K562 (cell line): ENCODE measurements at regions not wholly inside any gene's neighbourhood (a gene's known extent, or its start where the extent isn't known, plus 50 kb on each side); places are given as distances from the start of the nearest gene placed in this dataset.

Experiments used
- ATAC-seq: fragments of 200-7000 bp; cut with Tn5 transposase; 3 replicates; pipeline ENCODE4 v1.9.1; 2020; ENCODE audit warnings: moderate library complexity
- BruUV-seq: library from RNA; stranded (reverse); fragments of 400-500 nt; replicated peaks from 2 replicates; lab custom pipeline; 2021; lab: Mats Ljungman, UMichigan
- CTCF ChIA-PET: fragments of 300-600 bp; formaldehyde crosslinking; extraction: SDS; loops from one replicate; lab custom pipeline; 2021; ENCODE audit warnings: low intra/inter-chr PET ratio; lab: Yijun Ruan, JAX
- POLR2A ChIA-PET: fragments of 300-600, 350-650 bp; sonication (Branson Sonifier 250); formaldehyde crosslinking; extraction: SDS; loops from one replicate; lab custom pipeline; 2021; ENCODE audit warnings: antibody characterized with exemption, inconsistent platforms; lab: Yijun Ruan, JAX
- DNase-seq, 4 experiments: peaks; one replicate each; pipeline versions ENCODE4 v3.0.0 to v3.0.0-alpha.2; 2011 to 2018; ENCODE audit warnings: low spot score in 3 of 4, mixed read lengths in 3 of 4; ENCODE audit errors: extremely low read depth in 1 of 4
- FAIRE-seq: peaks from 2 replicates; lab custom pipeline; 2011; peaks lifted over from hg19 to GRCh38; lab: Jason Lieb, UNC
- H2AFZ ChIP-seq: 2 replicates; pipeline ENCODE4 v1.6.0; 2011; ENCODE audit warnings: low read depth, low read length, control low read depth, inconsistent platforms
- H3K27ac ChIP-seq: fragments of 200-600 bp; 3 replicates; pipeline ENCODE4 v1.8.0; 2011; ENCODE audit warnings: low read depth, mild to moderate bottlenecking, control low read depth, inconsistent platforms, low read length, moderate library complexity, mixed read lengths; ENCODE audit errors: extremely low read depth
- H3K27me3 ChIP-seq, 2 experiments: fragments of 300-600 bp in 1 of 2; 2 replicates in 1 of 2; 3 replicates in 1 of 2; pipeline versions ENCODE4 v1.6.0 to v1.8.0; 2011; ENCODE audit warnings: inconsistent platforms in 2 of 2, low read length in 2 of 2, mild to moderate bottlenecking in 1 of 2, mixed read lengths in 1 of 2, moderate library complexity in 1 of 2; ENCODE audit not compliant: control insufficient read depth in 2 of 2, insufficient read depth in 2 of 2
- H3K36me3 ChIP-seq: fragments of 300-600 bp; 3 replicates; pipeline ENCODE4 v1.8.0; 2011; ENCODE audit warnings: mild to moderate bottlenecking, low read length, inconsistent platforms; ENCODE audit not compliant: control insufficient read depth, insufficient read depth
- H3K4me1 ChIP-seq, 2 experiments: fragments of 200-600 bp in 1 of 2; replicated peaks in 1 of 2; 2 replicates in 1 of 2; 3 replicates in 1 of 2; pipeline versions ENCODE4 v1.5.1 to v1.8.0; 2011; ENCODE audit warnings: inconsistent platforms in 2 of 2, low read length in 2 of 2, mild to moderate bottlenecking in 1 of 2, mixed read lengths in 1 of 2, moderate library complexity in 1 of 2; ENCODE audit not compliant: control insufficient read depth in 2 of 2, insufficient read depth in 2 of 2
- H3K4me2 ChIP-seq: 2 replicates; pipeline ENCODE4 v1.6.1; 2011; ENCODE audit warnings: low read length, control low read depth, inconsistent platforms, mixed read lengths; ENCODE audit not compliant: insufficient read depth
- H3K4me3 ChIP-seq: fragments of 200-600 bp; sonication (generic), shearing (Covaris generic); 2 replicates; pipeline ENCODE4 v1.5.1; 2016; ENCODE audit warnings: control low read depth, inconsistent platforms
- H3K79me2 ChIP-seq: fragments of 200-600 bp; 3 replicates; pipeline ENCODE4 v1.8.0; 2011; ENCODE audit warnings: low read length, inconsistent platforms; ENCODE audit not compliant: control insufficient read depth, insufficient read depth
- H3K9ac ChIP-seq, 2 experiments: 2 replicates each; pipeline versions ENCODE4 v1.6.0 to v1.6.1; 2011; ENCODE audit warnings: low read depth in 2 of 2, low read length in 2 of 2, control low read depth in 1 of 2, inconsistent platforms in 1 of 2, mild to moderate bottlenecking in 1 of 2, mixed read lengths in 1 of 2; ENCODE audit not compliant: insufficient read depth in 1 of 2
- H3K9me1 ChIP-seq: one replicate; pipeline ENCODE4 v1.6.0; 2011; ENCODE audit warnings: inconsistent platforms, mild to moderate bottlenecking, low read length, moderate library complexity; ENCODE audit not compliant: control insufficient read depth, insufficient read depth
- H3K9me3 ChIP-seq: replicated peaks from 2 replicates; pipeline ENCODE4 v1.5.1; 2011; ENCODE audit warnings: low read depth, low read length, inconsistent platforms; ENCODE audit not compliant: control insufficient read depth, insufficient read depth
- H4K20me1 ChIP-seq: replicated peaks from 2 replicates; pipeline ENCODE4 v1.6.1; 2011; ENCODE audit warnings: low read length, inconsistent platforms, mixed read lengths; ENCODE audit not compliant: control insufficient read depth, insufficient read depth
- CREB5 ChIP-seq: fragments of 250-450 bp; sonication (Bioruptor Pico); IDR thresholded peaks from 2 replicates; pipeline ENCODE4 v1.5.0; 2020; ENCODE audit warnings: mild to moderate bottlenecking
- CUX1 ChIP-seq: fragments of 200-800 bp; sonication (Bioruptor generic); IDR thresholded peaks from 2 replicates; pipeline ENCODE4 v1.6.1; 2016; ENCODE audit warnings: missing genetic modification characterization, missing compliant biosample characterization
- FOXK2 ChIP-seq, 2 experiments: fragments of 450-650 bp; IDR thresholded peaks in 1 of 2; conservative IDR thresholded peaks in 1 of 2; 2 replicates each; pipeline ENCODE4 v1.6.1; 2016; ENCODE audit warnings: low read depth in 2 of 2, mild to moderate bottlenecking in 1 of 2
- MBD1 ChIP-seq: fragments of 250-450 bp; sonication (Bioruptor Pico); IDR thresholded peaks from 2 replicates; pipeline ENCODE4 v1.8.0; 2022; ENCODE audit warnings: inconsistent platforms
- NCOA6 ChIP-seq: fragments of 450-650 bp; IDR thresholded peaks from 2 replicates; pipeline ENCODE4 v1.6.1; 2017; ENCODE audit warnings: mild to moderate bottlenecking
- TCF7L2 ChIP-seq: fragments of 150-350 bp; IDR thresholded peaks from 2 replicates; pipeline ENCODE4 v1.6.1; 2016; ENCODE audit warnings: low read depth, mild to moderate bottlenecking, low read length, moderate library complexity
- U2AF1 ChIP-seq: fragments of 200-400 bp; formaldehyde crosslinking; optimal IDR thresholded peaks from 2 replicates; pipeline ENCODE3; 2017; ENCODE audit warnings: mild to moderate bottlenecking, low read depth, low read length, moderate library complexity
- ZNF140 ChIP-seq: fragments of 250-450 bp; sonication (Bioruptor Pico); IDR thresholded peaks from 2 replicates; pipeline ENCODE4 v1.8.0; 2021; ENCODE audit warnings: moderate library complexity, mild to moderate bottlenecking, inconsistent platforms
- ZNF277 ChIP-seq: fragments of 250-450 bp; sonication (Bioruptor Pico); IDR thresholded peaks from 2 replicates; pipeline ENCODE4 v1.8.0; 2022; ENCODE audit warnings: inconsistent platforms, mild to moderate bottlenecking, moderate library complexity, borderline replicate concordance
- ZNF398 ChIP-seq: fragments of 250-450 bp; sonication (Bioruptor Pico); IDR thresholded peaks from 2 replicates; pipeline ENCODE4 v1.8.0; 2021; ENCODE audit warnings: moderate library complexity, mild to moderate bottlenecking, inconsistent platforms
- ZNF76 ChIP-seq: fragments of 250-450 bp; sonication (Bioruptor Pico); IDR thresholded peaks from 2 replicates; pipeline ENCODE4 v1.4.0; 2020; ENCODE audit warnings: mild to moderate bottlenecking, moderate library complexity, borderline replicate concordance
- WGBS: fragments of 100-300 bp; shearing (Covaris generic); methylation state at CpG from one replicate; pipeline ENCODE4 v1.1.6; 2016; ENCODE audit warnings: low coverage, mixed read lengths; ENCODE audit not compliant: insufficient coverage; ENCODE audit errors: missing lambda C conversion rate; 5-methylcytosine and 5-hydroxymethylcytosine counted together
- in situ Hi-C: fragments of 300-500 bp; cut with MboI; formaldehyde crosslinking; loops from 4 replicates; pipeline ENCODE4 v1.15.0; 2018; ENCODE audit warnings: inconsistent platforms, mixed read lengths
- intact Hi-C: fragments of 100-400 bp; cut with micrococcal nuclease; formaldehyde crosslinking; loops from 2 replicates; pipeline ENCODE4 v1.14.2; 2022

- no TSS peak for BruUV-seq
- in situ Hi-C loops, result no loop called here
- Histone ChIP-seq H3K9ac (no peak overlapping the region), H3K4me1 (no peaks in the 10 kb centered on the region), H3K9me3 (no peaks in the 10 kb centered on the region), H3K4me2 (no peak overlapping the region), H3K36me3 (no peaks in the 10 kb centered on the region), H2AFZ (no peak overlapping the region), H3K79me2 (no peaks in the 10 kb centered on the region), H3K9me1 (no peaks in the 10 kb centered on the region), H3K27me3 (no peaks in the 10 kb centered on the region), H4K20me1 (no peaks in the 10 kb centered on the region), H3K27ac (no peak overlapping the region), H3K4me3 (no peak overlapping the region)
- FAIRE-seq (no peak), DNase-seq (no peak), ATAC-seq (no peak)
- intact Hi-C loops, result no loop called here
- CTCF ChIA-PET, result no interaction called here
- WGBS, result 0% methylated on average over 2 of the region's 2 CpGs
- POLR2A ChIA-PET, result no interaction called here
- TF ChIP-seq FOXK2 (conservative IDR thresholded peaks at IDR 0.05 in 1 of 2, IDR thresholded peaks at IDR 0.05 in 1 of 2; ENCODE audit: low read depth in 2 of 2) (no peak), ZNF76 (no peak), NCOA6 (no peak), U2AF1 (no peak), CREB5 (no peak), TCF7L2 (no peak), ZNF277 (CRISPR knock-in tag) (no peak), MBD1 (no peak), ZNF398 (no peak), CUX1 (no peak), ZNF140 (no peak)
Measured at GRCh38 chr2:209239585-209239938, 184.3 kb upstream of the MAP2 start.
